HG02943 (cell line): ENCODE measurements at regions not wholly inside any gene's neighbourhood (a gene's known extent, or its start where the extent isn't known, plus 50 kb on each side); places are given as distances from the start of the nearest gene placed in this dataset.
"Not testable (repeated sequence)": the region's sequence is repeated elsewhere in the genome, so short reads cannot be mapped to it uniquely, and the experiment has no call there.

ENCODE experiments used
- ATAC-seq: cut with Tn5 transposase; IDR thresholded peaks from one replicate; pipeline ENCODE4 v1.9.1; 2021; ENCODE audit warnings: mild to moderate bottlenecking, low read depth, moderate library complexity; ENCODE audit not compliant: unreplicated experiment

GRCh38 chr1:118479351-118479750 is 294.3 kb upstream of the SPAG17 start:
- ATAC-seq, result no peak

- no peak for ATAC-seq
These were observed 288.8 kb upstream of the SPAG17 start for GRCh38 chr1:118473825-118474224.

- not testable (repeated sequence) for ATAC-seq
These were observed 279.4 kb upstream of the SPAG17 start for GRCh38 chr1:118464460-118464859.

GRCh38 chr1:118461154-118461553 is 276.1 kb upstream of the SPAG17 start:
- no peak for ATAC-seq

- ATAC-seq, result no peak
These were observed 274.8 kb upstream of the SPAG17 start for GRCh38 chr1:118459871-118460270.

- ATAC-seq, result not testable (repeated sequence)
These were observed 268.8 kb upstream of the SPAG17 start for GRCh38 chr1:118453856-118454255.

GRCh38 chr1:118445156-118445555 is 260.1 kb upstream of the SPAG17 start:
- ATAC-seq, result no peak

- ATAC-seq, result no peak
These were observed 257.2 kb upstream of the SPAG17 start for GRCh38 chr1:118442214-118442613.

- ATAC-seq, result no peak
These were observed 252.6 kb upstream of the SPAG17 start for GRCh38 chr1:118437664-118438063.

- ATAC-seq, result no peak
These were observed 244.8 kb upstream of the SPAG17 start for GRCh38 chr1:118429856-118430255.

GRCh38 chr1:118421868-118422350 is 236.9 kb upstream of the SPAG17 start:
- ATAC-seq, result no peak

GRCh38 chr1:118404024-118404423 is 219.0 kb upstream of the SPAG17 start:
- no peak for ATAC-seq

- no peak for ATAC-seq
These were observed 212.4 kb upstream of the SPAG17 start for GRCh38 chr1:118397496-118397859.

- ATAC-seq, result no peak
These were observed 211.9 kb upstream of the SPAG17 start for GRCh38 chr1:118396829-118397495.

- no peak for ATAC-seq
These were observed 211.3 kb upstream of the SPAG17 start for GRCh38 chr1:118396279-118396678.

- no peak for ATAC-seq
These were observed 210.5 kb upstream of the SPAG17 start for GRCh38 chr1:118395430-118395991.

- ATAC-seq, result no peak
These were observed 205.9 kb upstream of the SPAG17 start for GRCh38 chr1:118390955-118391354.

- ATAC-seq, result no peak
These were observed 203.4 kb upstream of the SPAG17 start for GRCh38 chr1:118388301-118388959.

- ATAC-seq, result no peak
These were observed 196.3 kb upstream of the SPAG17 start for GRCh38 chr1:118381197-118381869.

- not testable (repeated sequence) for ATAC-seq
These were observed 192.2 kb upstream of the SPAG17 start for GRCh38 chr1:118377183-118377582.

- no peak for ATAC-seq
These were observed 186.6 kb upstream of the SPAG17 start for GRCh38 chr1:118371612-118372011.
